SKM-1 treated with dmso at 0.1 percent for 144 hours (cell line): ENCODE measurements at regions not wholly inside any gene's neighbourhood (a gene's known extent, or its start where the extent isn't known, plus 50 kb on each side); places are given as distances from the start of the nearest gene placed in this dataset.
"Not testable (repeated sequence)": the region's sequence is repeated elsewhere in the genome, so short reads cannot be mapped to it uniquely, and the experiment has no call there.

Source experiments
- DNase-seq: peaks from one replicate; lab custom pipeline; 2025; ENCODE audit not compliant: unreplicated experiment; lab: John Stamatoyannopoulos, UW

GRCh38 chr16:27638833-27639560 lies 89.1 kb downstream of the KATNIP start:
- DNase-seq = no peak

GRCh38 chr16:27639561-27640276 lies 89.8 kb downstream of the KATNIP start:
- peak; percentile 52 for DNase-seq

GRCh38 chr16:27640277-27640600 lies 90.3 kb downstream of the KATNIP start:
- no peak for DNase-seq

GRCh38 chr16:27641260-27641659 lies 91.3 kb downstream of the KATNIP start:
- DNase-seq = no peak

GRCh38 chr16:27641734-27642415 lies 91.9 kb downstream of the KATNIP start:
- not testable (repeated sequence) for DNase-seq

GRCh38 chr16:27642756-27643155 lies 92.8 kb downstream of the KATNIP start:
- peak; percentile 9 for DNase-seq

- no peak for DNase-seq
These were observed 94.2 kb downstream of the KATNIP start for GRCh38 chr16:27644165-27644564.

- no peak for DNase-seq
These were observed 95.5 kb downstream of the KATNIP start for GRCh38 chr16:27645396-27645795.

GRCh38 chr16:27646806-27647205 lies 96.9 kb downstream of the KATNIP start:
- peak; percentile 46 for DNase-seq

GRCh38 chr16:27649021-27649420 lies 99.1 kb downstream of the KATNIP start:
- no peak for DNase-seq

- DNase-seq = no peak
These were observed 100.2 kb downstream of the KATNIP start for GRCh38 chr16:27650073-27650701.

GRCh38 chr16:27651301-27651700 lies 101.4 kb downstream of the KATNIP start:
- DNase-seq = no peak

GRCh38 chr16:27657811-27658210 lies 107.9 kb downstream of the KATNIP start:
- no peak for DNase-seq

GRCh38 chr16:27660507-27660906 lies 110.6 kb downstream of the KATNIP start:
- no peak for DNase-seq

- not testable (repeated sequence) for DNase-seq
These were observed 113.3 kb downstream of the KATNIP start for GRCh38 chr16:27663235-27663634.

- no peak for DNase-seq
These were observed 115.9 kb downstream of the KATNIP start for GRCh38 chr16:27665881-27666280.

- DNase-seq = no peak
These were observed 120.3 kb downstream of the KATNIP start for GRCh38 chr16:27670071-27670810.

- DNase-seq = no peak
These were observed 121.5 kb downstream of the KATNIP start for GRCh38 chr16:27671410-27671809.

- no peak for DNase-seq
These were observed 126.9 kb downstream of the KATNIP start for GRCh38 chr16:27676839-27677238.

- DNase-seq = no peak
These were observed 127.3 kb downstream of the KATNIP start for GRCh38 chr16:27677263-27677662.

GRCh38 chr16:27678955-27679354 lies 129.0 kb downstream of the KATNIP start:
- DNase-seq = no peak
